ENCODE measurements at regions not wholly inside any gene's neighbourhood (a gene's known extent, or its start where the extent isn't known, plus 50 kb on each side); places are given as distances from the start of the nearest gene placed in this dataset.

DNA sequence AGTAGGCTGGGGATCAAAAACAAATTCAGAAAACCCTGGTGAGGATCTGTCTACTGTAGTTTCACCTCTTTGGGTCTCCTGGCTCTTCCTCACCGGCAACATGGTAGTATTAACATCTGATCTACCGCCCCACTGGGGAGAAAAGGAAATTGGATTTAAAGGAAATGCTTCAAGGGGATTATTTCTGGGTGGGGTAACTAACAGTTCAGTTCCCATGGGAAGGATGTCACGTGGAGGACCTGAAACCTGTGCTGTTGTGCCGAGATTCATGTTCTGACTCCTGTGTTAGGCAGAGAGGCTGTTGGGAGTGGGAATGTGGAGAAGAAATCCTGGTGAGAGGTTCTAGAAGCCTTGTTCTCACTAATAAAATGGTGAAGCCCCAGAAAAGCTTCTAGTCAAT is 254.4 kb downstream of the BCOR start:
- no peak for DNase-seq

DNA sequence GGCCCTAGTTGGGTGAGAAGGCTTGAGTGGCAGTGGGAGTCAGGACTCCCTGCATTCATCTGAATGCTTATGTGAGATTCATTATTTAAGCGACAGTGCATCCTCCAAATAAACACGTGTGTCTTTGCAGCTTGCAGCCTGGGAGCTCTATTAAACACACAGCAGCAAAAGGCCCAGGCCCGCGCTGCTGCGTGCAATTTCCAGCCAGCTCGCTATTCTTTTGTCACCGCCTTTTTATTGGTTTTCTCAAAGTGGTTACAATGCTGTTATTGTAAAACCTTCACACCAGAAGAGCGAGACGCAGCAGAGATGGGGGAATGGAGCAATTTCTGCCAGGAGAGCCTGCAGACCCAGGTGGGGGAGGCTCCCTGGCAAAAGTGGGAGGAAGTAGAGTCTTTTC is 252.5 kb downstream of the BCOR start:
- no peak for DNase-seq

DNA sequence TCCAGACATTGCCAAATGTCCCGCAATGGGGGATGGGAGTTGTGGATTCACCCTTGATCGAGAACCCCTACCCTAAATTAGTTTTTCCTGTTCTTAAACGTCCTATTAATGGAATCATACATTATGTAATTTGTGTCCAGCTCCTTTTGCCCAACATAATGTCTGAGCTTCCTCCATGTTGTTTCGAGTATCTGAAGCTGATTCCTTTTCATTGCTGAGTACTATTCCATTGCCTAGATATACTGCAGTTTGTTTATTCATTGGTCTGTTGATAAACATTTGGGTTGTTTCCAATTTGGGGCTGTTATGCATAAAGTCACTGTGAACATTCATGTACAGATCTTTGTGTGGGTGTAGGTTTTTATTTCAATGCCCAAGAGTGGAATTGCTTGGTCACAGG is 251.3 kb downstream of the BCOR start:
- no peak for DNase-seq

DNA sequence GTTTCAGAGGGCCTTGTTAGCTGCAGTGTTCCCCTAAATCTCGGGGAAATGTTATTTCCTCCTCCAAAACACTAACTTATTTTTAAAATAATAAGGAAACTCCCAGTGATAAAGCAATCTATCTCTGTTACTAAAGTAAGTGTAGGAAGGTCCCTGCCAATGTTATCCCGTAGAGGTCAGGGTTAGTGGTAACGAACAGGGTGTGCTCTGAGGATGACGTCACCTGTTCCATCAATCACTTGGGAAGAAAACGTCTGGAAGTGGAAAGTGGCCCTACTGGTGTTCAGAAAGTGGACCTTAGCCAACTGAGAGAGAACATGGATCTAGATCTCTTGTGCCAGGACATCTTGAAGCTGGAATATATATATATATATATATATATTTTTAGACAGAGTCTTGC is 249.5 kb downstream of the BCOR start:
- DNase-seq = no peak

DNA sequence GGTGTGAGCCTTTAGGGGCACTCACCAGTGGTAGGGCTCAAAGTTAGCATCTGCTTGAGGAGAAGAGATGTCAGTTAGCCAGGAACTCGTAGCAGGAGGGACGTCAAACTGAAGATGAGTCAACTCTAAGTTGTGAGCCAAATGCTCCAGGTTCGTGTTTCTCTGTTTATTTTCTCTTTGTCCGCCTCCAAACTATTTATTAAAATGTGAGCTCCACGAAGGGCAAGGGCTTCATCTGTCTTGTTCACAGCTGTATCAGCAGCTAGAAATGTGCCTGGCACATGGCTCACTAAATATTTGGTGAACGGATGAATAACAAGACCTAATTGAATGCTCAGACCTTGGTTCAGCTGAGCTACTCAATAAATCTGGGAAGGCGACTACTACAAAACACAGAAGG is 248.9 kb downstream of the BCOR start:
- DNase-seq = no peak

DNA sequence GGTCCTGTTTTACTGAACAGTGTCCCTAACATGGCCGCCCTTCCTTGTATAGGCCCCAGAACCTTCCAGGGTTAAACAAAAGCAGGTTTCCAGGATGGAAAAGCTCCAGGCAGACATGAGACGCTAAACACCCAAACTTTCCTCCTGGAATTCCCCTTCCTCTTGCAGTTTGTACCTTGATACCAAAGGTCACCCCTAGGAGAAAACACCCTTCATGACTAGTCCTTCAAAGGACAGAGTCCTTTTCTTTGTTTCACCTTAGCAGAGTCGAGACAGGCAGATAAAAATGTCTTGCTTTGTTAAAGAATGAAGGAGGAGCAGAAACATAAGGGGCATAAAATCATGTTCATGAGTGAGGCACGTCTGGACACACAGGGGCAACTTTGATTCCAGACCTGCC is 247.5 kb downstream of the BCOR start:
- no peak for DNase-seq

DNA sequence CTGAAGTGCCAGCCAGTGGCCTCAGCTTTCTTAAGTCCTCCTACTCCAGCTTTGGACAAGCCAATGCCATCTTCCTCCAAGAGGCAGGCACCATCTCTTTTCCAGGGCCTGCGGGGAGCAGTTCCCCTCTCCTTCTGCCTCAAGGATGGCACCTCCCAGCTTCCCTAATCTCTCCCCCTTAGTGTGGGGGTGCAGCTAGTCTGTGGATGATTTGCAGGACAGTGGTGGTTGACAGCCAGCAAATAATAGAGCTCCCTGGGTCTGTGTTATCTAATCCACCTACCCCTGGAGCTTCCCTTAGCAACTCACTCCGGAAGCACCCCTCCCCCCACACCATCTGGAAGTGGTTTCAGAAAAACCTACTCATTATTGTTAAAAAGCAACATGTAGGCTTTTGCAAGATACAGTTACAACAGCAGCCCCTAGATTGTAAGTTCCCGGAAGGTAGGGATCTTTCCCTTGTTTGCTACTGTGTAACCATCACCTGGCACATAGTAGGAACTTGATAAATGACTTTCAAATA is 247.1 kb downstream of the BCOR start:
- DNase-seq = peak; percentile 9

DNA sequence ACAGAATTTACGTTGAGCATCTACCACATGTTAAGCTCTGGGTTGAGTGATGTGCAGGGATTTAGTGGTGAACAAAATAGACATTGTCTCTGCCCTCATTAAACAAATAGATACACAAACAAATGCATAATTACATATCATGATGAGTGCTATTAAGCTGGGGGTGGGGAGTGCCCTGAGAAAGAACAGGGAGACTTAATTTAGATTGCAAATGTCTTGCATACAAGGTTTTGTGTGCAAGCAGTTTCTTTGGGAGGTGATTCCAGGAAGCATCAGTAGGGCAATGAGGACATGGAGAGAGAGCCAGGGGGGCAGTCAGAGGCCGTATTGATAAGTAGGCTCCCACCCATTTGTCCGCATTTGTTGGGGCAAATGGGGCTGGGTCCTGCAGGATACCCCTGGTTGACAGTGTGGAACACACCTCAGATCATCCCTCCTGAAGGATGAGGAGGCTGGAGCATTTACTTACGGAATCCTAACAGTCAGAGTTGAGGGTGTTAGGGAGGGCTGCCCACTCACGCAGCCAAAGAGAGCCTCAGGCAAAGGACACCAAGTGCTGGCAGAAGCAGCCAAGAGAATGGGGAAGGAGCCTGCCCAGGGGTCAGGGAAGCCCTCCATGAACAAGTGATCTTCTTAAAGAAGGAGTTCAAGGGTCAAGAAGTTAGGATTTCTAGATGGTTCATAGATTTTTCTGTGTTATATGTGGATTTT is 245.9 kb downstream of the BCOR start:
- DNase-seq = no peak

DNA sequence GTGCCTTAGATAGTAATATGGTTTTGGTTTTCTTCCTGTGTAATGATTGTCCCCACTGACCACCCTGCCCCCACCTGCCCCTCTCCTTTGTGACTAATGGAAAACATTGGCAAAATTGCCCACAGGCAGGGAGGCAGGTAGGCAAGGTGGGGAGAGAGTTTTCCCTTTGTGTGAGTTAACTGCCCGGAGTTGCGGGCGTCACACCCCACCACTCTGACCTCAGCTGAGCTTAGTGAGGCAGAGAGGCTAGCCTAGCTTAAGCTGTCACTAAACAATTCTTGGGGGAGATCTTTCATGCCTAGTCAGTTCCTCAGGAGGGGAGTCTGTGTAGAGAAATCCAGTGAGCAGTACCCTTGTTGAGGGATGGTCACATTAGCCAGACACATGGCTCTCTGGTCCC is 245.3 kb downstream of the BCOR start:
- no peak for DNase-seq

DNA sequence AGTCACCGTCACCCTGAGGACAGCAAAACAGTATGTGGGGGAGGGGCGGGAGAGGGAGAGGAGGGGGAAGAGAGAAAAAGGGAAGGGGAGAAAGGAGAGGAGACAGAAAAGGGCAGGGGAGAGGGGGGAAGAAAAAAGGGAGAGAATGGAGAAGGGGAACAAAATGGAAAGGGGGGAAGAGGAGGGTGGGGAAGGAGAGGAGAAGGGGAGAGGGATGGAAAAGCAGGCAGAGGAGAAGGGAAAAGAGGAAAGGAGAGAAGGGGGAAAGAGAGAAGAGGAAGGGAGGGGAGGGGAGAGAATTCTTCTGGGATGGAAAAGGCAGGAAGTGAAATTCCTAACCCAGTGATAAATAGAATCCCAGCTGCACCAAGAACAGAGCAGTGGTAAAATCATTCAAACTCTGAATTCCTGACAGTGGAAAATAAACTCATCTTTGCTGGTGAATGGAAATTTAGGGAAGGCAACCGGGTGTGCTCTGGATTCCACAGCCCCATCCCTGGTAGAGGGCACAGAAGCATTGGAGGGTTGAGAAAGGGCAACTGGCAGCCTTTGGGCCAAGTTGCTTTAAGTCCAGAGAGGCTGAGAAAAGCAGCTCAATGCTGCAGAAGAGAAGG is 244.2 kb downstream of the BCOR start:
- no peak for DNase-seq

DNA sequence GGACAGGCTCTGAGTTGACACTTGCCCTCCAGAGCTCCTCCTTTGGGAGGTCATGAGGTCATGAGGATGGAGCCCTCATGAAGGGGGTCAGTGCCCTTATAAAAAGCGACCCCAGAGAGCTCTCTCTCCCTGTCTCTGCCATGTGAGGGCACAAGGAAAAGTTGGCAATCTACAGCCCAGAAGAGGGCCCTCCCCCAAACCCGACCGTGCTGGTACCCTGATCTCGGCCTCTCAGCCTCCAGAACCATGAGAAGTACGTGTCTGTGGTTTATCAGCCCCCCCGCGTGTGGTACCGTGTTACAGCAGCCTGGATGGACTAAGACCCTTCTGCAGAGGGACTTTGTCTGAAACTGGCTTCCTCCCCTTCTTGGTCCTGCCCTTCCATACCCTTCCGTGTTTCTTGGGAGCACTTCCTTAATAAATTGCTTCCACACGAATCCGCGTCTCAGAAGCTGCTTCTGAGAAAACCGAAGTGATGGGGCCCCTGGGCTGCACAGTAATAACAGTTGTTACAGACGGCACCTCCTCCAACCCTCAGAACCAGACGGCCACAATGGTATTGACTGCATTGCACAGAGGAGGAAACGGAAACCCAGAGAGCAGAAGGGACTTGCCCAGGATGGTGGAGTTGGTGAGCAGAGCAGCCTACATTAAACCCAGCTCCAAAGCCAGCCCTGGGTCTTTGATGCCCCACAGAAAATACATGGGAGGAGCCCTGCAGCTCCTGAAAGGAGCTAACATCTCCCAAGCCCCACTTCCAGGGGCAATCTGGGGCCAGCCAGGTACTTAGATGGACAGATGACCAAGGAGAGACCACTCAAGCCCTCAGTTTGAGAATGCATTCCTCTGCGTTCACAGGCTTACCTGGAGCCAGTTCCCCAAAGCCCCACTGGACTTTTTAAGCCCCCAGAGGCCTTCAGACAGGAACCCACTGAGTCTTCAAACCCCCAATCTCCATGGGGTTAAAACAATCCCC is 242.7 kb downstream of the BCOR start:
- peak; percentile 53 for DNase-seq

DNA sequence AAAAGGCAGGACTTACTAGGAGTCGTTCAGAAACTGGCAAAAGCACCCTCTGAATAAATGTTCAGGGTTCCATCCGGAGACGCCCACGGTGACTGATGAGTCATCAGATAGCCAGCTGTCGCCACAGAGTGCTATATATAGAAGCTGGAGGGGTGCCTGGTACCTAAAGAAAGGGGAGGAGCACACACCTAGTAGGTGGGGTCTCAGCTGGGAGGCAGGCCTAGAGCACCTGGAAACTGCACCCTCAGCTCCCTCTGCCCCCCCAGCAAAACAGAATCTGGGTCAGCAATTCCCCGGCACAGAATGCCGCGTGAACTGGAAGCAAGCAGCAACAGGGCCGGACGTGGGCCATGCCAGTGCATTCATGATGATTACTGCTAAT is 242.0 kb downstream of the BCOR start:
- peak; percentile 11 for DNase-seq

DNA sequence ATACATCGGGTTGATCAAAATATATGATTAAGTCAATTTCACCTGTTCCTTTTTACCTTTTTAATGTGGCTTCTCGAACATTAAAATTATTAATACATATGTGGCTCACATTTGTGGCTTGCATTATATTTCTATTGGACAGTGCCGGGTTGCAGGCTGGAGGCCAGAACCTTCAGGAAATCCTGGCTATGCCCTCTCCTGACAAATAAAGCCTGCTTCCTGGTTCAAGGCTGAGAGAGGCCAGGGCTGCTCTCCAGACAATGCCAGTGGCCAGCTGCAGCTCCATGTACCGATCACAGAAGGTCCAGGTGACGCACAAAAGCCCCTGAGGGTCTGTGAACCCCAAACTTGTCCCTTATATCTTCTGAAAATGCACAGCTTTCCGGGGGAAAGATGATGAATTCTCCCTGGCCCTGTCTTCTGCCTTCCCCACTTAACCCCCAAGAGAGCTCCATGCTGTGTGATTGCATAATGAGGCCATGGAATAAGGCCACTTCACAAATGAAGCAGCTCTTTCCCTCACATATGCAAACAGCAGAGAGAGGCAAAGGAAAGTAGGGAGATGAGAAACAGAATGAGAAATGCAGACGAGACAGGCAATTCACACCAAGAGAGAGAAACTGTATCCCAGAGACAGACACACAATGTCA is 241.2 kb downstream of the BCOR start:
- no peak for DNase-seq

DNA sequence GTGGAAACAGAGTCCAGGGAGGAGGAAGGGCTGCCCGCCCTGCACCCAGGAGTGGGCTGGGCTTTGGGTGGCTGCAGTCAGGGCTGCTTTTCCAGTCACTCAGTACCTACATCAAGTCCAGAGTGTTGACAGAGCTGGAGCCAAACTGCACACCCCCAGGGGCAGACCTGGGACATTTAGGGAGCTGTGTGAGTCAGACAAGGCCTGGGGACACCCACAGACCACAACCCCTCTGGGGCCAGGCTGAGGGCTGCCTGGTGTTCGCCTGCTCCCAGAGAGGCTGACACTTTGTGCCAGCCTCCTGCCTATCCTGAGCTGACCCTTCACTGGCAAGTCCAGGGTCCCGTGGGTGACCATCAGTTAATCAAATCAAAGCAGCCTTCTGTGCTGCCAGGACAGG is 240.0 kb downstream of the BCOR start:
- no peak for DNase-seq

DNA sequence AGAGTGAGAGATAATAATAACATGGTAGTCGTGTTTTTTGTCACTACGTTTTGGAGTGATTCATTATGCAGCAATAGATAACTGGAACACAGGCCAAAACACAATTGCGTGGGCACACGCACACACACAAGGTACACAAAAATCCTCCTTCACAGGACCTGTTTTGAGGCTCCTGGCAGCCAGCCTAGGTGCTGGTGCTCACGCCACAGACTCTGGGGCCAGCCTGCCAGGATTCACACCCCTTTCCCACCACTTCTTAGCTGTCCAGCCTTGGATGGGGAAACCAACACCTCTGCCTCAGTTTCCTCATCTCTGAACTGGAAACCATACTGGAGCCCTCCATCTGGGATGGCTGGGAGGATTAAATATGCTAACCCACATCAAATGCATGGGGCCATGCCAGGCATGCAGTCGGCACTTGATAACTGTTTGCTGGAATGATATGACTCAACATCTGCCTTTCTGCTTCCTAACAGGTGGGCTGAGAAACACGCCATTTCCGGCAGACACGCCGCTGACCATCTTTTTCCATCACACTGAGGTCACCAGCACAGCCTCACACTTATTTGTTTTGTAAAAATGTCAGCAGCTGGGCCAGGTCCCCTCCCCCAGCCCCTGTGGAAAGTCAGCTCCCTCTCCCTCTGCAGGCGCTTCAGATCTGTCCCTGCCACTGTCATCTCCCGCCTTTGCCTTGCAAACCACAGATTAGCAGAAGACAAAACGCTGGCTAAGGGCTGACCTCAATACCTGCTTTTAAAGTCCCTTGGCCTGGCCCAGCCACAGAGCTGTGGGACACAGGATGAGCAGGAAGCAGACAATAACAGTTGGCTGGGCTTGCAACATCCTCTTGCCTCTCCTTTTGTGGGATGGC is 237.5 kb downstream of the BCOR start:
- no peak for DNase-seq

DNA sequence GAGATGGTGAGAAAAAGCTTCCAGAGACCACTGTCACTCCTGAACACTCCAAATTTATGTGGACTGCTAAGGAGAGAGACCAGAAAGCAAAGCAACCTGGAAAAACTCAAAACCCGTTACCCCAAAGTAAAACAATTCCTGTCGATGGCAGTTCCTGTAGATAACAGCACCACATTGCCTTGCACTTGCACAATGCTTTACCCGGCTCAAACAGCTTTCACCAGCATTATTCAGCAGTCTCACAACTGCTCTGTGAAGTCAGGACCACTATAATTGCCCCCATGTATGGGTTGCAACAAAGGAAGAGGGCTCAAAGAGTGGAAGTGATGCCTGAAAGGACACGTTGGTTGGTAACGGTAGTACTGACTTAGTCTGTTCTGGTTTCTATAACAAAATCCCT is 234.8 kb downstream of the BCOR start:
- no peak for DNase-seq

DNA sequence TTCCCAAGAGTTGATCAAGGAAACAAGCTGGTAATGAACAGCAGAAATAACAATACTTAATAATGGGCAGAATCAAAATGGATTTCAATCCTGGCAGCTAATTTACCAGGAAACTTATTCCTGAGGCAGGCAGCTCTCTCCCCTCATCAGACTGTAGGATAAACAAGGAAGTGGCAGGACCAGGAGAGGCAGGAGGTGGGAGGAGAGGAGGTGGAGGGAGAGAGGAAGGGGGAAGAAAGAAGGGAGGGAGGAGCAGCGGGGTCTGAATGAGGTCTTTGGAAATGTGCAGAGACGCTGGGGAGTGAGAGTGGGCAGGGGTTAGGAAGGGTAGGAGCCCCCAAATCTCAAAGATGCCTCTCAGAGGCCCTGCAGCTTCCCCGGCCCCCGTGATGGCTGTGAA is 231.5 kb downstream of the BCOR start:
- no peak for DNase-seq

DNA sequence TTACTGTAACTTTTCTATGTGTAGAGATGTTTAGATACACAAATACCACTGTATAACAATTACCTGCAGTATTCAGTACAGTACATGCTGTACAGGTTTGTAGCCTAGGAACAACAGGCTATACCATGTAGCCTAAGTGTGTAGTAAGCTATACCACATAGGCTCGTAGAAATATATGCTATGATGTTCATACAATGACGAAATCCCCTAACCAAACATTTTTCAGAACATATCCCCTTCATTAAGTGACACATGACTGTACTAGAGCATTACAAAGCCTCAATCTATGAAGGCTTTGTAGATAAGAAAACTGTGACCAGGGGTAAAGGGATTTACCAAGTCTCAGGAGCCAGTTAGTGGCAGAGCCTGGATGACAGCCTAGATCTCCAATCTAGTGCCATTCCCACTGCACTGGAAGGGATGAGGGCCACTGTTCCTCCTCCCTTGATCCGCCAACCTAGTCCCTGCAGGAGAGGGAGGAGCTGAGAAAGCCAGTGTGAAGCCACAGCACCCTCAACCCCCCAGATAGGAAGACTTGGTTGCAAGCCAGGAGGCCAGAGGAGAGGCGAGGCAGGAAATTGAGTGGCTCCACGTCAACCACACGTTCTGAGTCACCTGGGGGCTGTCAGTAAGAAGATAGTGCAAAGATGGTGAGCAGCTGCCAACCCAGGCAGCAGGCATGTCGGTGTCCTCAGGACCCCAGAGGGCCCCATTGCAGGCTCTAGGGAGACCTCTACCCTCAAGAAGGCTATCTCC is 227.7 kb downstream of the BCOR start:
- DNase-seq = peak; percentile 22

DNA sequence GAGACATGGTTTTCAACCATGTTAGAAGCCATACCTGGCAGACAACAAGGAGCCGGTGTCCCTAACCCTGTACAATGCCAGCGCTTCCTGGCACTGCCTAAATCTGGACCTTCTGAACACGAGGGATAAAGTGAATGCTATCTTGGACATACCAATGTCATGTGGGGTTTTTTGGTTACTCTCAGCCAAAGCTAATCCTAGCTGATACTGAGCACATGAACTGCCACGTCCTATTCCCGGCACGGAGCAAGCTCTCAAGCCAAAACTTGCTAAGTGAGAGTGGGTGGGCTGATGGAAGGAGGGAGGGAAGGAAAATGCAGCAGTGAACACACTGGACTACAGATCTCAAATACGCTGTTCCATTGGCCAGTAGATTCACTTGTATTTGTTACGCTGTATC is 226.1 kb downstream of the BCOR start:
- DNase-seq = no peak

DNA sequence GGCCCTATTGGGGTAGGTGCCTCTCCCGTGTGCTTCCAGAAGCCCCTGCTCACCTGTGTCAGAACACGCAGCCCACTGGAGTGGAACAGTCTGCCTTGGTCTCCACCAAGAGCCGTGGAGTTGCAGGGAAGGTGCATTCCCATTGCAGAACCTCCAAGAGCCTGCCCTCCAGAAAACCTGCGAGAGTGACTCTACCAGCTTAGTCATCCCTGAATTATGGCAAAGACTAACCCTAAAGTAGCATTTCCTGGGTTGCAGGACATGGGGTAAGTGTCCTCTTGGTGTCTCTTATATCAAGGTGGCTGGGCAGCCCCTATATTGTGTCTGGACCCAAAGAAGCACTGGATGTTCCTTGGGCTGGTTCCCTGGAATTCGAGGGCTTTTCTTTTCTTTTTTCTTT is 224.6 kb downstream of the BCOR start:
- DNase-seq = no peak

DNA sequence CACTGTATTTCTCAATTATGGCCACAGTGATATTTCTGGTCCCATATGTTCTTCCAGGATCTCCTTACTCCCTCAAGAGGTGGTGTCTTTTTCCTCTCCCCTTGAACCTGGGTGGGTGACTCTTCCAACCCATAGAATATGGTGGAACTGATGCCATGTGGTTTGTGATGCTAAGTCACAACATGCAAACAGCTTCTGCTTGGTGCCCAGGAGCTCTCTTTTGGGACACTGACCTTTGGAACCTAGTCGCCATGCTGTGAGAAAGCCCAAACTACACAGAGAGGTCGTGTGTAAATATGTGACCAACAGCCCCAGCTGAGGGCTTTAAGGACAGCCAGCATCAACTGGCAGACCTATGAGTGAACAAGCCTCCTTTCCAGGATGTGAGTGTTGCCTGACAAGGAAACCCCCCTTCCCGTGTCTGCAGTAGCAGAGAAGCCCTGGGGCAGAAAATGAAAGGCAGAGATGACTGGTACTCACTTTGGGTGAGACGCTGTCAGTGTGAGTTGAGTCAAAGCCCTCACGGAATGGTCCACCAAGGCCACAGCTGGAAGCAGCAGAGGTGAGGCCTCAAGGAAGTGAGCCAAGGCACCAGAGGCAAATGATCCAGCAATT is 223.4 kb downstream of the BCOR start:
- DNase-seq = no peak

All from KG1 (cell line).